Colonic mucosa (tissue), 4 donors: ENCODE measurements at regions not wholly inside any gene's neighbourhood (a gene's known extent, or its start where the extent isn't known, plus 50 kb on each side); places are given as distances from the start of the nearest gene placed in this dataset.

Experiments used
- DNase-seq: peaks from one replicate; pipeline ENCODE4 v3.0.0-alpha.2; 2020
- H3K27ac ChIP-seq: fragments of 200-600 bp; one replicate; pipeline ENCODE4 v1.8.0; 2021
- H3K27me3 ChIP-seq: fragments of 200-600 bp; one replicate; pipeline ENCODE4 v1.8.0; 2021
- H3K36me3 ChIP-seq: fragments of 200-600 bp; one replicate; pipeline ENCODE4 v1.8.0; 2021
- H3K4me1 ChIP-seq: fragments of 200-600 bp; one replicate; pipeline ENCODE4 v1.8.0; 2021; ENCODE audit warnings: mild to moderate bottlenecking
- H3K4me3 ChIP-seq: fragments of 200-600 bp; one replicate; pipeline ENCODE4 v1.8.0; 2021
- H3K9ac ChIP-seq, 2 donors: one replicate each; pipeline ENCODE4 v1.7.0; 2013; ENCODE audit warnings: control low read depth in 2 of 2, low read depth in 2 of 2, low read length in 2 of 2
- H3K9me3 ChIP-seq: fragments of 200-600 bp; one replicate; pipeline ENCODE4 v1.8.0; 2021
- intact Hi-C: fragments of 100-400 bp; cut with DNase I; formaldehyde crosslinking; loops from one replicate; pipeline ENCODE4 v1.14.1; 2022
- TF ChIP-seq, protein P1 (sequence below): fragments of 200-600 bp; IDR thresholded peaks from one replicate; pipeline ENCODE4 v1.8.0; 2022; ENCODE audit warnings: antibody characterized with exemption, mild to moderate bottlenecking
- donor health status: healthy.
- donor health status: DM: no; HTN: no; CAD: no.
- donor health status: DM: no; HTN: no; CAD: no.

DNA sequence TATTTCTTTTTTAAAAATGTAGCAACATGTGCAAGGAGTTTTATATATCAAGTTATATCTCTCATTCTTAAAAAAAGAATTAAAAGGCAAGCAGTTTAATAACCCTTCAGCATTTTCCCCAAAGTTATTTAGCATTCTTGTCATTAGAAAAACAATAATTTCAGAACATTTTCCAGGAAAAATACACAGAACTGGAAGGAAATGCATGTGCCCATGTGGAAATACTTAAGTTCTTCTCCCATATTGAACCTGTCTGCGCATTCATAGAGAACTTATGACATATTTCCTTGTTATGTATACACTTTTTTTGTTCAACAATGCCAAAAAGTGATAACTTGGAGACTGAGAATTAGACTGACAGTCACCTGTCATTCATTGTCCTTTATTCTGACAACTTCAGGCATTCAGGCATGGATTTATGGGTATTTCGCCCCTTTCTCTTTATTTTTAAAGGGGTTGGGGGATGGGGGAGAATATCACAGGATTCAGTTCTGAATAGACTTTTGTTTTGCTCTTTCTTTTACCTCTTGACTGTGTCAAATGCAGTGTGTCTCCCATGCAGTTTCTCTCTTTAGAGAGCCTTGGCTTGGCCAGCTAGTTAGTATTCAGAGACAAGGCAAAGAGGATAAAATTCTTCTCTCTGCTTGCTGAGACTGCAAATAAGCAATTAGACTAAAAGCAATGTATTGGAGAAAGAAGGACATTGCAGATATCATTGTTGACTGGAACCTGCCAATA is 701.0 kb downstream of the NR2F1-AS1 start:
- H3K36me3 ChIP-seq: no peaks in the 10 kb centered on the region
- intact Hi-C loops: no loop called here
- no peaks in the 10 kb centered on the region for H3K27me3 ChIP-seq
- DNase-seq: no peak
- no peak overlapping the region for H3K4me3 ChIP-seq
- no peaks in the 10 kb centered on the region for H3K9me3 ChIP-seq
- TF ChIP-seq, protein P1, sequence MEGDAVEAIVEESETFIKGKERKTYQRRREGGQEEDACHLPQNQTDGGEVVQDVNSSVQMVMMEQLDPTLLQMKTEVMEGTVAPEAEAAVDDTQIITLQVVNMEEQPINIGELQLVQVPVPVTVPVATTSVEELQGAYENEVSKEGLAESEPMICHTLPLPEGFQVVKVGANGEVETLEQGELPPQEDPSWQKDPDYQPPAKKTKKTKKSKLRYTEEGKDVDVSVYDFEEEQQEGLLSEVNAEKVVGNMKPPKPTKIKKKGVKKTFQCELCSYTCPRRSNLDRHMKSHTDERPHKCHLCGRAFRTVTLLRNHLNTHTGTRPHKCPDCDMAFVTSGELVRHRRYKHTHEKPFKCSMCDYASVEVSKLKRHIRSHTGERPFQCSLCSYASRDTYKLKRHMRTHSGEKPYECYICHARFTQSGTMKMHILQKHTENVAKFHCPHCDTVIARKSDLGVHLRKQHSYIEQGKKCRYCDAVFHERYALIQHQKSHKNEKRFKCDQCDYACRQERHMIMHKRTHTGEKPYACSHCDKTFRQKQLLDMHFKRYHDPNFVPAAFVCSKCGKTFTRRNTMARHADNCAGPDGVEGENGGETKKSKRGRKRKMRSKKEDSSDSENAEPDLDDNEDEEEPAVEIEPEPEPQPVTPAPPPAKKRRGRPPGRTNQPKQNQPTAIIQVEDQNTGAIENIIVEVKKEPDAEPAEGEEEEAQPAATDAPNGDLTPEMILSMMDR: no peak
- H3K4me1 ChIP-seq: no peaks in the 10 kb centered on the region
- no peak overlapping the region for H3K9ac ChIP-seq
- H3K27ac ChIP-seq: no peak overlapping the region

DNA sequence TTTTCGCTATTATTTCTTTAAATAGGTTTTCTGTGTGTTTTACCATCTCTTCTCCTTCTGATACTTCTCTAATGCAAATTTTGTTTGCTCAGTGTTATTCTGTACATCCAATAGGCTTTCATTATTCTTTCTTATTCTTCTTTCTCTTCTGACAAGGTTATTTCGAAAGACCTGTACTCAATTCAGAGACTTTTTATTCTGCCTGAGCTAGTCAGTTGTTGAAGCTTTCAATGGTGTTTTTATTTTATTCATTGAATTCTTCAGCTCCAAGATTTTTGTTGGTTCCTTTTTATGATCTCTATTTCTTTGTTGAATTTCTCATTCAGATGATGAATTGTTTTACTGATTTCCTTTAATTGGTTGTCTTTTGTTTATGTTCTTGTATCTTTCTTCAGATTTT is 706.2 kb downstream of the NR2F1-AS1 start:
- Histone ChIP-seq H3K36me3 (no peaks in the 10 kb centered on the region), H3K9ac (no peak overlapping the region), H3K9me3 (no peaks in the 10 kb centered on the region), H3K4me3 (no peak overlapping the region), H3K27ac (no peak overlapping the region), H3K27me3 (no peaks in the 10 kb centered on the region), H3K4me1 (no peaks in the 10 kb centered on the region)
- intact Hi-C loops: no loop called here
- TF ChIP-seq, protein P1: no peak
- DNase-seq: no peak

DNA sequence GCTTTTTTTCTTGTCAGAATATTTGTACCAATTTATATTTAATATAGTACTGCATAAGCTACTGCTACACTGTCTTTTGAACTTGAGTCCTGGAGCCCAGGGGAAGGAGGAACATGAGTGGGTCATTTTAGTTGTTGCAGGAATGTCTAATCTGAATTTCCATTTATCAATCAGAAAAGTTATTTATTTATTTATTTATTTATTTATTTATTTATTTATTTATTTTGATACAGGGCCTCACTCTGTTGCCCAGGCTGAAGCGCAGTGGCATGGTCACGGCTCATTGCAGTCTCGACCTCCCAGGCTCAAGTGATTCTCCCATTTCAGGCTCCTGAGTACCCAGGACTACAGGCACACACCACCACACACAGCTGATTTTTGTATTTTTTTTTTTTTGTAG is 712.6 kb downstream of the NR2F1-AS1 start:
- H3K27ac ChIP-seq: no peak overlapping the region
- TF ChIP-seq, protein P1: no peak
- no peaks in the 10 kb centered on the region for H3K9me3 ChIP-seq
- intact Hi-C loops: no loop called here
- DNase-seq: no peak
- no peak overlapping the region for H3K9ac ChIP-seq
- no peaks in the 10 kb centered on the region for H3K27me3 ChIP-seq
- no peak overlapping the region for H3K4me3 ChIP-seq
- H3K4me1 ChIP-seq: no peaks in the 10 kb centered on the region
- H3K36me3 ChIP-seq: no peaks in the 10 kb centered on the region

DNA sequence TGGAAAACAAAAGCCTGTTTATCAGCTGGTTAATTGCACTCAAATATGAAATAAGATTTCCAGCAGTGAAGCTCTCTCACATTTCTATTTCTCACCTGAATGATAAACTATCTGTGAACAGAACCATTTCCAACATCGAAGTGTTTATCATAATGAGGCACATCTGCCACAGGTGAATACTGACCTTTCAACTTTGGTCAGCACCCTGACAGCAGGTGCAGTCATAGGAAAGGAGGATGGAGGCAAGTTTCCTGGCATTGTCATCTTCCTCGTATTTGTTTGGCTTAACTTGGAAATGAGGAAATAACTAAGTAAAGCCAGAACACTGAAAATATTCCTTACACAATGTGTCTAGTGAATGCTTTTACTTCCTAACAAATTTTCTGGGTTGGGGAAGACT is 716.4 kb downstream of the NR2F1-AS1 start:
- H3K4me1 ChIP-seq: no peaks in the 10 kb centered on the region
- TF ChIP-seq, protein P1: no peak

DNA sequence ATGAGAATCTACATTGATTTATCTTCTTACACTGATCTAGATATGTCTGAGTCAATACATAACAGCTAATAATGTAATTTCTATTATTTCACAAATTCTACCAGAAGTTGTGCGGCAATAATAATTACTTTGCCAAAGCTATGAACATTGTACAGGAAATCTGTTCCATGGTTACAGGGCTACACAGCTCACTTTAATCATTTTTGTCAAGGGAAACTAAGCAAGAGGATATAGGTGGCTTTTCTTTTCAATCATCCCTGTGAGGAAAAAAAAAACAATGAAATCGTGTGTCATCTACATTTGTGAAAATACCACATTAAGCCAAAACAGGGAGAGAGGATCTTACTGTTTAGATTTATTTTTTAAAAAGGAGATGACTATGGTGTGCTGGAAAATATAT is 717.4 kb downstream of the NR2F1-AS1 start:
- H3K4me3 ChIP-seq: no peak overlapping the region
- no peaks in the 10 kb centered on the region for H3K27me3 ChIP-seq
- H3K27ac ChIP-seq: no peak overlapping the region
- TF ChIP-seq, protein P1: no peak
- no peak for DNase-seq
- no peak overlapping the region for H3K9ac ChIP-seq
- no peaks in the 10 kb centered on the region for H3K4me1 ChIP-seq
- intact Hi-C loops: no loop called here
- H3K36me3 ChIP-seq: no peaks in the 10 kb centered on the region
- no peaks in the 10 kb centered on the region for H3K9me3 ChIP-seq

More for the DNA sequence above, 716.4 kb downstream of the NR2F1-AS1 start:
- H3K27ac ChIP-seq: no peak overlapping the region
- no peaks in the 10 kb centered on the region for H3K9me3 ChIP-seq
- H3K4me3 ChIP-seq: no peak overlapping the region
- H3K36me3 ChIP-seq: no peaks in the 10 kb centered on the region
- no peak for DNase-seq
- intact Hi-C loops: no loop called here
- H3K9ac ChIP-seq: no peak overlapping the region
- H3K27me3 ChIP-seq: no peaks in the 10 kb centered on the region
